ENCODE measurements at regions not wholly inside any gene's neighbourhood (a gene's known extent, or its start where the extent isn't known, plus 50 kb on each side); places are given as distances from the start of the nearest gene placed in this dataset.

DNA sequence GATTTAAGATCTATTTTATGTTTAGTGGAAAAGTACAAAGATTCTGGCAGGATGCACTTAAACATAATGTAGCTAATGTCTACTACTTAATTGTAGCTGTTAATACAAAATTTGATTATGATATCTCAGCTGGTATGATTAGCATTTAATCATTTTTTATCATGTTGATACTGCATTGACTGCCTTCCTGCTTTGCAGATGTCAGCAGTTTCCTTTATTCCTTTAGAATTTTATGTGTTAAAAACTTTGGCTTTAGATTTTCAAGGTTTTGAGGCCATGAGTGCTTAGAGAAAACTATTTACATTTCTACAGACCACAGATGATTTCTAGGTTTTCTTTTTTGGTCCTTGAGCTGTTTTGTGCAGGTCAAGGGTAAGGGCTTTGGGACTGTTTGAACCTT, 152.2 kb downstream of the ZNF326 start (continued):
- TF ChIP-seq, protein P1, sequence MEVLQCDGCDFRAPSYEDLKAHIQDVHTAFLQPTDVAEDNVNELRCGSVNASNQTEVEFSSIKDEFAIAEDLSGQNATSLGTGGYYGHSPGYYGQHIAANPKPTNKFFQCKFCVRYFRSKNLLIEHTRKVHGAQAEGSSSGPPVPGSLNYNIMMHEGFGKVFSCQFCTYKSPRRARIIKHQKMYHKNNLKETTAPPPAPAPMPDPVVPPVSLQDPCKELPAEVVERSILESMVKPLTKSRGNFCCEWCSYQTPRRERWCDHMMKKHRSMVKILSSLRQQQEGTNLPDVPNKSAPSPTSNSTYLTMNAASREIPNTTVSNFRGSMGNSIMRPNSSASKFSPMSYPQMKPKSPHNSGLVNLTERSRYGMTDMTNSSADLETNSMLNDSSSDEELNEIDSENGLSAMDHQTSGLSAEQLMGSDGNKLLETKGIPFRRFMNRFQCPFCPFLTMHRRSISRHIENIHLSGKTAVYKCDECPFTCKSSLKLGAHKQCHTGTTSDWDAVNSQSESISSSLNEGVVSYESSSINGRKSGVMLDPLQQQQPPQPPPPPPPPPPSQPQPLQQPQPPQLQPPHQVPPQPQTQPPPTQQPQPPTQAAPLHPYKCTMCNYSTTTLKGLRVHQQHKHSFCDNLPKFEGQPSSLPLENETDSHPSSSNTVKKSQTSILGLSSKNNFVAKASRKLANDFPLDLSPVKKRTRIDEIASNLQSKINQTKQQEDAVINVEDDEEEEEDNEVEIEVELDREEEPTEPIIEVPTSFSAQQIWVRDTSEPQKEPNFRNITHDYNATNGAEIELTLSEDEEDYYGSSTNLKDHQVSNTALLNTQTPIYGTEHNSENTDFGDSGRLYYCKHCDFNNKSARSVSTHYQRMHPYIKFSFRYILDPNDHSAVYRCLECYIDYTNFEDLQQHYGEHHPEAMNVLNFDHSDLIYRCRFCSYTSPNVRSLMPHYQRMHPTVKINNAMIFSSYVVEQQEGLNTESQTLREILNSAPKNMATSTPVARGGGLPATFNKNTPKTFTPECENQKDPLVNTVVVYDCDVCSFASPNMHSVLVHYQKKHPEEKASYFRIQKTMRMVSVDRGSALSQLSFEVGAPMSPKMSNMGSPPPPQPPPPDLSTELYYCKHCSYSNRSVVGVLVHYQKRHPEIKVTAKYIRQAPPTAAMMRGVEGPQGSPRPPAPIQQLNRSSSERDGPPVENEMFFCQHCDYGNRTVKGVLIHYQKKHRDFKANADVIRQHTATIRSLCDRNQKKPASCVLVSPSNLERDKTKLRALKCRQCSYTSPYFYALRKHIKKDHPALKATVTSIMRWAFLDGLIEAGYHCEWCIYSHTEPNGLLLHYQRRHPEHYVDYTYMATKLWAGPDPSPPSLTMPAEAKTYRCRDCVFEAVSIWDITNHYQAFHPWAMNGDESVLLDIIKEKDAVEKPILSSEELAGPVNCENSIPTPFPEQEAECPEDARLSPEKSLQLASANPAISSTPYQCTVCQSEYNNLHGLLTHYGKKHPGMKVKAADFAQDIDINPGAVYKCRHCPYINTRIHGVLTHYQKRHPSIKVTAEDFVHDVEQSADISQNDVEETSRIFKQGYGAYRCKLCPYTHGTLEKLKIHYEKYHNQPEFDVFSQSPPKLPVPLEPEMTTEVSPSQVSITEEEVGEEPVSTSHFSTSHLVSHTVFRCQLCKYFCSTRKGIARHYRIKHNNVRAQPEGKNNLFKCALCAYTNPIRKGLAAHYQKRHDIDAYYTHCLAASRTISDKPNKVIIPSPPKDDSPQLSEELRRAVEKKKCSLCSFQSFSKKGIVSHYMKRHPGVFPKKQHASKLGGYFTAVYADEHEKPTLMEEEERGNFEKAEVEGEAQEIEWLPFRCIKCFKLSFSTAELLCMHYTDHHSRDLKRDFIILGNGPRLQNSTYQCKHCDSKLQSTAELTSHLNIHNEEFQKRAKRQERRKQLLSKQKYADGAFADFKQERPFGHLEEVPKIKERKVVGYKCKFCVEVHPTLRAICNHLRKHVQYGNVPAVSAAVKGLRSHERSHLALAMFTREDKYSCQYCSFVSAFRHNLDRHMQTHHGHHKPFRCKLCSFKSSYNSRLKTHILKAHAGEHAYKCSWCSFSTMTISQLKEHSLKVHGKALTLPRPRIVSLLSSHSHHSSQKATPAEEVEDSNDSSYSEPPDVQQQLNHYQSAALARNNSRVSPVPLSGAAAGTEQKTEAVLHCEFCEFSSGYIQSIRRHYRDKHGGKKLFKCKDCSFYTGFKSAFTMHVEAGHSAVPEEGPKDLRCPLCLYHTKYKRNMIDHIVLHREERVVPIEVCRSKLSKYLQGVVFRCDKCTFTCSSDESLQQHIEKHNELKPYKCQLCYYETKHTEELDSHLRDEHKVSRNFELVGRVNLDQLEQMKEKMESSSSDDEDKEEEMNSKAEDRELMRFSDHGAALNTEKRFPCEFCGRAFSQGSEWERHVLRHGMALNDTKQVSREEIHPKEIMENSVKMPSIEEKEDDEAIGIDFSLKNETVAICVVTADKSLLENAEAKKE (CRISPR knock-in tag; IDR thresholded peaks at IDR 0.05), result no peak
- no peak for TF ChIP-seq NANOG (IDR thresholded peaks at IDR 0.05; ENCODE audit: borderline replicate concordance)
- TF ChIP-seq EZH2phosphoT487 (IDR thresholded peaks at IDR 0.05; ENCODE audit: unreplicated experiment), result no peak

DNA sequence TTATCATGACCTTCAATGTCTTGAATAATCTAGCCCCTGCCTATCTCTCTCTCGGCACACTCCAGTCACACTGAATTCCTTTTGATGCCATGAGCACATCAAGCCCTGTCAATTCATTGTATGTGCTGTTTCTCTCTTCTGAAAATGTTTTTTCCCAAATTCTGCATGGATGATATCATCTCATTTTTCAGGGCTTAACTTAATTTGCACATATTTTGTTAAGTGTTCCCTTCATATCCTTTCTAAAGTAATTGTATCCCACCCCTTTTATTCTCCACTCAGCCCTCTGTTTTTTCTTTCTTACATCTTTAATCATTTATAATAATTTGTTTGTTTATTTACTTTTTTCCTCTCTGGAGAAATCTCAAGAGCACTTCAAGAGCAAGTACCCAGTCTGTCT, 149.9 kb downstream of the ZNF326 start:
- no peak overlapping the region for H3K4me3 ChIP-seq
- no peak for TF ChIP-seq POLR2AphosphoS5 (IDR thresholded peaks at IDR 0.05; ENCODE audit: low read depth)
- TF ChIP-seq, protein P2, sequence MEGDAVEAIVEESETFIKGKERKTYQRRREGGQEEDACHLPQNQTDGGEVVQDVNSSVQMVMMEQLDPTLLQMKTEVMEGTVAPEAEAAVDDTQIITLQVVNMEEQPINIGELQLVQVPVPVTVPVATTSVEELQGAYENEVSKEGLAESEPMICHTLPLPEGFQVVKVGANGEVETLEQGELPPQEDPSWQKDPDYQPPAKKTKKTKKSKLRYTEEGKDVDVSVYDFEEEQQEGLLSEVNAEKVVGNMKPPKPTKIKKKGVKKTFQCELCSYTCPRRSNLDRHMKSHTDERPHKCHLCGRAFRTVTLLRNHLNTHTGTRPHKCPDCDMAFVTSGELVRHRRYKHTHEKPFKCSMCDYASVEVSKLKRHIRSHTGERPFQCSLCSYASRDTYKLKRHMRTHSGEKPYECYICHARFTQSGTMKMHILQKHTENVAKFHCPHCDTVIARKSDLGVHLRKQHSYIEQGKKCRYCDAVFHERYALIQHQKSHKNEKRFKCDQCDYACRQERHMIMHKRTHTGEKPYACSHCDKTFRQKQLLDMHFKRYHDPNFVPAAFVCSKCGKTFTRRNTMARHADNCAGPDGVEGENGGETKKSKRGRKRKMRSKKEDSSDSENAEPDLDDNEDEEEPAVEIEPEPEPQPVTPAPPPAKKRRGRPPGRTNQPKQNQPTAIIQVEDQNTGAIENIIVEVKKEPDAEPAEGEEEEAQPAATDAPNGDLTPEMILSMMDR (conservative IDR thresholded peaks at IDR 0.05; ENCODE audit: low read depth in 2 of 2), result no peak
- TF ChIP-seq, protein P3, sequence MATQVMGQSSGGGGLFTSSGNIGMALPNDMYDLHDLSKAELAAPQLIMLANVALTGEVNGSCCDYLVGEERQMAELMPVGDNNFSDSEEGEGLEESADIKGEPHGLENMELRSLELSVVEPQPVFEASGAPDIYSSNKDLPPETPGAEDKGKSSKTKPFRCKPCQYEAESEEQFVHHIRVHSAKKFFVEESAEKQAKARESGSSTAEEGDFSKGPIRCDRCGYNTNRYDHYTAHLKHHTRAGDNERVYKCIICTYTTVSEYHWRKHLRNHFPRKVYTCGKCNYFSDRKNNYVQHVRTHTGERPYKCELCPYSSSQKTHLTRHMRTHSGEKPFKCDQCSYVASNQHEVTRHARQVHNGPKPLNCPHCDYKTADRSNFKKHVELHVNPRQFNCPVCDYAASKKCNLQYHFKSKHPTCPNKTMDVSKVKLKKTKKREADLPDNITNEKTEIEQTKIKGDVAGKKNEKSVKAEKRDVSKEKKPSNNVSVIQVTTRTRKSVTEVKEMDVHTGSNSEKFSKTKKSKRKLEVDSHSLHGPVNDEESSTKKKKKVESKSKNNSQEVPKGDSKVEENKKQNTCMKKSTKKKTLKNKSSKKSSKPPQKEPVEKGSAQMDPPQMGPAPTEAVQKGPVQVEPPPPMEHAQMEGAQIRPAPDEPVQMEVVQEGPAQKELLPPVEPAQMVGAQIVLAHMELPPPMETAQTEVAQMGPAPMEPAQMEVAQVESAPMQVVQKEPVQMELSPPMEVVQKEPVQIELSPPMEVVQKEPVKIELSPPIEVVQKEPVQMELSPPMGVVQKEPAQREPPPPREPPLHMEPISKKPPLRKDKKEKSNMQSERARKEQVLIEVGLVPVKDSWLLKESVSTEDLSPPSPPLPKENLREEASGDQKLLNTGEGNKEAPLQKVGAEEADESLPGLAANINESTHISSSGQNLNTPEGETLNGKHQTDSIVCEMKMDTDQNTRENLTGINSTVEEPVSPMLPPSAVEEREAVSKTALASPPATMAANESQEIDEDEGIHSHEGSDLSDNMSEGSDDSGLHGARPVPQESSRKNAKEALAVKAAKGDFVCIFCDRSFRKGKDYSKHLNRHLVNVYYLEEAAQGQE (IDR thresholded peaks at IDR 0.05; ENCODE audit: unreplicated experiment), result no peak
- no peak for TF ChIP-seq NANOG (IDR thresholded peaks at IDR 0.05; ENCODE audit: borderline replicate concordance)
- TF ChIP-seq, protein P4, sequence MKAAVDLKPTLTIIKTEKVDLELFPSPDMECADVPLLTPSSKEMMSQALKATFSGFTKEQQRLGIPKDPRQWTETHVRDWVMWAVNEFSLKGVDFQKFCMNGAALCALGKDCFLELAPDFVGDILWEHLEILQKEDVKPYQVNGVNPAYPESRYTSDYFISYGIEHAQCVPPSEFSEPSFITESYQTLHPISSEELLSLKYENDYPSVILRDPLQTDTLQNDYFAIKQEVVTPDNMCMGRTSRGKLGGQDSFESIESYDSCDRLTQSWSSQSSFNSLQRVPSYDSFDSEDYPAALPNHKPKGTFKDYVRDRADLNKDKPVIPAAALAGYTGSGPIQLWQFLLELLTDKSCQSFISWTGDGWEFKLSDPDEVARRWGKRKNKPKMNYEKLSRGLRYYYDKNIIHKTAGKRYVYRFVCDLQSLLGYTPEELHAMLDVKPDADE (IDR thresholded peaks at IDR 0.05), result no peak
- no peak for TF ChIP-seq CREB1 (CRISPR knock-in tag; IDR thresholded peaks at IDR 0.05; ENCODE audit: low read depth)
- no peak for TF ChIP-seq ZNF331 (CRISPR knock-in tag; IDR thresholded peaks at IDR 0.05; ENCODE audit: low read depth)
- TF ChIP-seq EZH2phosphoT487 (IDR thresholded peaks at IDR 0.05; ENCODE audit: unreplicated experiment), result no peak
- no peak overlapping the region for H3K4me2 ChIP-seq
- no peak overlapping the region for H2AFZ ChIP-seq
- no peaks in the 10 kb centered on the region for H3K79me2 ChIP-seq (replicated peaks; ENCODE audit: insufficient read depth)
- H3K4me1 ChIP-seq (ENCODE audit: insufficient read depth), result no peaks in the 10 kb centered on the region
- Mint-ChIP-seq H3K4me3 (no peak overlapping the region), H3K27me3 (ENCODE audit: insufficient read depth, low read depth, poor library complexity) (peaks cover 4% of the 10 kb centered on the region), H3K4me1 (no peaks in the 10 kb centered on the region), H3K27ac (no peak overlapping the region), H3K36me3 (ENCODE audit: low read depth) (peaks cover 8% of the 10 kb centered on the region; the same call in 2 of the 3 replicates), H3K9me3 (peaks cover 11% of the 10 kb centered on the region)
- ATAC-seq (no peak), DNase-seq (ENCODE audit: low spot score) (no peak)
- no peaks in the 10 kb centered on the region for H3F3A ChIP-seq (replicated peaks; ENCODE audit: low read depth)
- no peak overlapping the region for H3K27ac ChIP-seq (ENCODE audit: low read depth)
- H3K36me3 ChIP-seq (ENCODE audit: insufficient read depth), result 0 out of 2 replicates have a peak, but pooled peaks cover 2% of the 10 kb centered on the region
- no peaks in the 10 kb centered on the region for H3K9me2 ChIP-seq (ENCODE audit: insufficient read depth)
- no peaks in the 10 kb centered on the region for H3K27me3 ChIP-seq (ENCODE audit: insufficient read depth)
- no peaks in the 10 kb centered on the region; the same call in 1 of the 2 replicates for H4K20me1 ChIP-seq (replicated peaks; ENCODE audit: insufficient read depth)

Data from GM23338 (cell line).